GM12873 (cell line): ENCODE measurements at regions not wholly inside any gene's neighbourhood (a gene's known extent, or its start where the extent isn't known, plus 50 kb on each side); places are given as distances from the start of the nearest gene placed in this dataset.

Experiments used
- TF ChIP-seq, protein P1 (sequence below): IDR thresholded peaks from 2 replicates; pipeline ENCODE4 v1.5.1; 2012; ENCODE audit warnings: low read depth, mild to moderate bottlenecking, moderate library complexity, low read length, control low read depth; ENCODE audit not compliant: insufficient read depth; ENCODE audit errors: missing control alignments

GRCh38 chr11:92045301-92045700 is 179.3 kb upstream of the FAT3 start:
- TF ChIP-seq, protein P1, sequence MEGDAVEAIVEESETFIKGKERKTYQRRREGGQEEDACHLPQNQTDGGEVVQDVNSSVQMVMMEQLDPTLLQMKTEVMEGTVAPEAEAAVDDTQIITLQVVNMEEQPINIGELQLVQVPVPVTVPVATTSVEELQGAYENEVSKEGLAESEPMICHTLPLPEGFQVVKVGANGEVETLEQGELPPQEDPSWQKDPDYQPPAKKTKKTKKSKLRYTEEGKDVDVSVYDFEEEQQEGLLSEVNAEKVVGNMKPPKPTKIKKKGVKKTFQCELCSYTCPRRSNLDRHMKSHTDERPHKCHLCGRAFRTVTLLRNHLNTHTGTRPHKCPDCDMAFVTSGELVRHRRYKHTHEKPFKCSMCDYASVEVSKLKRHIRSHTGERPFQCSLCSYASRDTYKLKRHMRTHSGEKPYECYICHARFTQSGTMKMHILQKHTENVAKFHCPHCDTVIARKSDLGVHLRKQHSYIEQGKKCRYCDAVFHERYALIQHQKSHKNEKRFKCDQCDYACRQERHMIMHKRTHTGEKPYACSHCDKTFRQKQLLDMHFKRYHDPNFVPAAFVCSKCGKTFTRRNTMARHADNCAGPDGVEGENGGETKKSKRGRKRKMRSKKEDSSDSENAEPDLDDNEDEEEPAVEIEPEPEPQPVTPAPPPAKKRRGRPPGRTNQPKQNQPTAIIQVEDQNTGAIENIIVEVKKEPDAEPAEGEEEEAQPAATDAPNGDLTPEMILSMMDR, result no peak

GRCh38 chr11:92035488-92035887 is 189.1 kb upstream of the FAT3 start:
- TF ChIP-seq, protein P1, result no peak

GRCh38 chr11:92026664-92027063 is 198.0 kb upstream of the FAT3 start:
- TF ChIP-seq, protein P1, result no peak

GRCh38 chr11:92024788-92025187 is 199.8 kb upstream of the FAT3 start:
- TF ChIP-seq, protein P1, result no peak

- TF ChIP-seq, protein P1, result no peak
These were observed 202.1 kb upstream of the FAT3 start for GRCh38 chr11:92022499-92022898.

GRCh38 chr11:92018332-92018731 is 206.3 kb upstream of the FAT3 start:
- TF ChIP-seq, protein P1, result no peak

GRCh38 chr11:92008249-92008648 is 216.4 kb upstream of the FAT3 start:
- TF ChIP-seq, protein P1, result no peak
